ENCODE measurements at regions not wholly inside any gene's neighbourhood (a gene's known extent, or its start where the extent isn't known, plus 50 kb on each side); places are given as distances from the start of the nearest gene placed in this dataset.

DNA sequence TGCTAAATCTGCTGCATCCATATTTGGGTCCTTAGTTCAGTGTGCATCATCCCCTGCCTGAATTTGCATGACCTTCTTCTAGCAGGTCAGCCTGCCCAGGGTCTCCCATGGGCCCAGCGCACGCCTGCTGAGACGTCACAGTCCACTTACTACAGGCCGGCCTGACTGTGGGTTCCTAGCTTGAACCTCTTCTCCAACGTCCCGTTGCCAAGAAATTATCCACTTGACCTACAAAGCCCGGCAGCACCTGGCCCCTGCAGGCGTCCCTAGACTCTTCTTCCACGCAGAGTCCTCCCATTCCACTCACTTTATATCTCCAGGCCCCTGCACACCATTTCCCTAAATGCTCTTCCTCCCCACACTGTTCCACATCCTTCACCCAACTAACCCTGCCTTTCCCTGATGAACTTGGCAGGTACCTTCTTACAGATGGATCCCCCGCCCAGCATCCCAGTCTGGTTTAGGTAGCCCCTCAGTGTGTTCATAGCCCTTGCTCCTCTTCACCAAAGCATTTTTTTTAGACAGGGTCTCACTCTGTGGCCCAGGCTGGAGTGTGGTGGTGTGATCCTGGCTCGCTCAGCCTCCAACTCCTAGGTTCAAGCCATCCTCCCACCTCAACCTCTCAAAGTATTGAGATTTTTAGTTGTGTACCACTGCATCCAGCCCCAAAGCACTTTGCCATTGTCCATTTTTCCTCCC lies 155.0 kb upstream of the SOX1 start:
- no peak for TF ChIP-seq POLR2A (IDR thresholded peaks at IDR 0.05)
- no peak for TF ChIP-seq CTCF (IDR thresholded peaks at IDR 0.05 in 4 of 5, conservative IDR thresholded peaks at IDR 0.05 in 1 of 5)

Measured in gastrocnemius medialis (tissue), 4 donors.